Astrocyte (in vitro differentiated cells and primary cell): ENCODE measurements at regions not wholly inside any gene's neighbourhood (a gene's known extent, or its start where the extent isn't known, plus 50 kb on each side); places are given as distances from the start of the nearest gene placed in this dataset.

Experiments used
- DNase-seq: peaks from one replicate; pipeline ENCODE4 v3.0.0-alpha.2; 2010; ENCODE audit warnings: low read depth
- FAIRE-seq: peaks from 2 replicates; lab custom pipeline; 2011; peaks lifted over from hg19 to GRCh38; lab: Jason Lieb, UNC
- H2AFZ ChIP-seq: 2 replicates; pipeline ENCODE4 v1.6.0; 2012; ENCODE audit warnings: low read depth, low read length, inconsistent platforms
- H3K27ac ChIP-seq: 2 replicates; pipeline ENCODE4 v1.5.1; 2011; ENCODE audit warnings: low read depth, low read length, inconsistent platforms
- H3K27me3 ChIP-seq: 2 replicates; pipeline ENCODE4 v1.6.0; 2011; ENCODE audit warnings: low read length, inconsistent platforms; ENCODE audit not compliant: insufficient read depth
- H3K36me3 ChIP-seq: 2 replicates; pipeline ENCODE4 v1.5.1; 2011; ENCODE audit warnings: low read length, inconsistent platforms; ENCODE audit not compliant: insufficient read depth
- H3K4me1 ChIP-seq: 2 replicates; pipeline ENCODE4 v1.5.1; 2011; ENCODE audit warnings: low read length, inconsistent platforms; ENCODE audit not compliant: insufficient read depth
- H3K4me2 ChIP-seq: 2 replicates; pipeline ENCODE4 v1.6.0; 2012; ENCODE audit warnings: low read length, inconsistent platforms
- H3K4me3 ChIP-seq: 2 replicates; pipeline ENCODE4 v1.5.1; 2011; ENCODE audit warnings: low read depth, mild to moderate bottlenecking, low read length, inconsistent platforms; ENCODE audit not compliant: insufficient read depth
- H3K79me2 ChIP-seq: 2 replicates; pipeline ENCODE4 v1.6.0; 2012; ENCODE audit warnings: mild to moderate bottlenecking, low read length, inconsistent platforms; ENCODE audit not compliant: insufficient read depth
- H3K9ac ChIP-seq: 2 replicates; pipeline ENCODE4 v1.6.0; 2012; ENCODE audit warnings: mild to moderate bottlenecking, low read length, inconsistent platforms
- H3K9me3 ChIP-seq: 2 replicates; pipeline ENCODE4 v1.5.1; 2012; ENCODE audit warnings: low read depth, mild to moderate bottlenecking, low read length, inconsistent platforms; ENCODE audit not compliant: insufficient read depth
- H4K20me1 ChIP-seq: 2 replicates; pipeline ENCODE4 v1.6.0; 2012; ENCODE audit warnings: low read length, inconsistent platforms; ENCODE audit not compliant: insufficient read depth
- H3K27ac Mint-ChIP-seq: one replicate; pipeline ENCODE4 v1.8.0; 2021; ENCODE audit warnings: mild to moderate bottlenecking, mixed read lengths; ENCODE audit not compliant: unreplicated experiment
- H3K27me3 Mint-ChIP-seq: one replicate; pipeline ENCODE4 v1.8.0; 2021; ENCODE audit warnings: low read depth, mixed read lengths; ENCODE audit not compliant: unreplicated experiment
- H3K36me3 Mint-ChIP-seq: one replicate; pipeline ENCODE4 v1.8.0; 2021; ENCODE audit warnings: low read depth, mixed read lengths; ENCODE audit not compliant: unreplicated experiment
- H3K4me1 Mint-ChIP-seq: one replicate; pipeline ENCODE4 v1.8.0; 2021; ENCODE audit warnings: low read depth, mixed read lengths; ENCODE audit not compliant: unreplicated experiment
- H3K4me3 Mint-ChIP-seq: one replicate; pipeline ENCODE4 v1.8.0; 2021; ENCODE audit warnings: mild to moderate bottlenecking, moderate library complexity, mixed read lengths; ENCODE audit not compliant: unreplicated experiment
- H3K9me3 Mint-ChIP-seq: one replicate; pipeline ENCODE4 v1.8.0; 2021; ENCODE audit warnings: mild to moderate bottlenecking, mixed read lengths; ENCODE audit not compliant: unreplicated experiment
- CTCF ChIP-seq: IDR thresholded peaks from 2 replicates; pipeline ENCODE4 v1.5.1; 2011; ENCODE audit warnings: low read depth, mild to moderate bottlenecking, inconsistent platforms, low read length, moderate library complexity; ENCODE audit not compliant: insufficient read depth
- EZH2 ChIP-seq: IDR thresholded peaks from 2 replicates; pipeline ENCODE4 v1.6.1; 2012; ENCODE audit warnings: mild to moderate bottlenecking, low read length, inconsistent platforms; ENCODE audit not compliant: insufficient read depth

GRCh38 chr11:92703449-92703830 lies 266.0 kb upstream of the MTNR1B start:
- FAIRE-seq: no peak
- peak; percentile 70 for DNase-seq
- H3K4me2 ChIP-seq: peak overlapping the region; percentile 64
- no peaks in the 10 kb centered on the region for H3K27me3 ChIP-seq
- no peak overlapping the region for H2AFZ ChIP-seq
- TF ChIP-seq CTCF (no peak), EZH2 (no peak)
- Mint-ChIP-seq H3K27me3 (no peaks in the 10 kb centered on the region), H3K27ac (peak overlapping the region; percentile 2), H3K36me3 (peaks cover 10% of the 10 kb centered on the region), H3K4me3 (no peak overlapping the region), H3K4me1 (peaks cover 33% of the 10 kb centered on the region), H3K9me3 (no peaks in the 10 kb centered on the region)
- no peak overlapping the region for H3K4me3 ChIP-seq
- no peaks in the 10 kb centered on the region for H3K9me3 ChIP-seq
- no peaks in the 10 kb centered on the region for H3K79me2 ChIP-seq
- no peaks in the 10 kb centered on the region for H4K20me1 ChIP-seq
- peaks cover 38% of the 10 kb centered on the region for H3K4me1 ChIP-seq
- peak overlapping the region; percentile 73 for H3K9ac ChIP-seq
- peak overlapping the region; percentile 92 for H3K27ac ChIP-seq
- H3K36me3 ChIP-seq: no peaks in the 10 kb centered on the region

- Mint-ChIP-seq H3K27ac (no peak overlapping the region), H3K36me3 (peaks cover 7% of the 10 kb centered on the region), H3K27me3 (no peaks in the 10 kb centered on the region), H3K4me1 (peaks cover 31% of the 10 kb centered on the region), H3K9me3 (no peaks in the 10 kb centered on the region), H3K4me3 (no peak overlapping the region)
- no peak overlapping the region for H3K9ac ChIP-seq
- H3K36me3 ChIP-seq: no peaks in the 10 kb centered on the region
- no peaks in the 10 kb centered on the region for H3K79me2 ChIP-seq
- no peaks in the 10 kb centered on the region for H3K9me3 ChIP-seq
- no peaks in the 10 kb centered on the region for H4K20me1 ChIP-seq
- DNase-seq (no peak), FAIRE-seq (no peak)
- H3K4me2 ChIP-seq: peak overlapping the region; percentile 21
- peak overlapping the region; percentile 39 for H2AFZ ChIP-seq
- TF ChIP-seq EZH2 (no peak), CTCF (no peak)
- peaks cover 35% of the 10 kb centered on the region for H3K4me1 ChIP-seq
- H3K27ac ChIP-seq: peak overlapping the region; percentile 36
- H3K4me3 ChIP-seq: no peak overlapping the region
- H3K27me3 ChIP-seq: no peaks in the 10 kb centered on the region
These were observed 262.3 kb upstream of the MTNR1B start for GRCh38 chr11:92707173-92707619.

- H3K9ac ChIP-seq: no peak overlapping the region
- H3K36me3 ChIP-seq: no peaks in the 10 kb centered on the region
- FAIRE-seq (no peak), DNase-seq (peak; percentile 61)
- H3K27ac ChIP-seq: peak overlapping the region; percentile 36
- no peaks in the 10 kb centered on the region for H3K27me3 Mint-ChIP-seq
- H3K27me3 ChIP-seq: no peaks in the 10 kb centered on the region
- peaks cover 29% of the 10 kb centered on the region for H3K4me1 Mint-ChIP-seq
- no peak for TF ChIP-seq CTCF
- TF ChIP-seq EZH2: no peak
- H3K4me1 ChIP-seq: peaks cover 31% of the 10 kb centered on the region
- no peak overlapping the region for H3K4me3 ChIP-seq
- H4K20me1 ChIP-seq: no peaks in the 10 kb centered on the region
- no peaks in the 10 kb centered on the region for H3K79me2 ChIP-seq
- H3K27ac Mint-ChIP-seq: no peak overlapping the region
- H3K4me3 Mint-ChIP-seq: no peak overlapping the region
- peak overlapping the region; percentile 39 for H2AFZ ChIP-seq
- H3K36me3 Mint-ChIP-seq: peaks cover 7% of the 10 kb centered on the region
- H3K4me2 ChIP-seq: peak overlapping the region; percentile 21
- H3K9me3 ChIP-seq: no peaks in the 10 kb centered on the region
- no peaks in the 10 kb centered on the region for H3K9me3 Mint-ChIP-seq
These were observed 261.8 kb upstream of the MTNR1B start for GRCh38 chr11:92707665-92708064.
